ENCODE measurements at regions not wholly inside any gene's neighbourhood (a gene's known extent, or its start where the extent isn't known, plus 50 kb on each side); places are given as distances from the start of the nearest gene placed in this dataset.

DNA sequence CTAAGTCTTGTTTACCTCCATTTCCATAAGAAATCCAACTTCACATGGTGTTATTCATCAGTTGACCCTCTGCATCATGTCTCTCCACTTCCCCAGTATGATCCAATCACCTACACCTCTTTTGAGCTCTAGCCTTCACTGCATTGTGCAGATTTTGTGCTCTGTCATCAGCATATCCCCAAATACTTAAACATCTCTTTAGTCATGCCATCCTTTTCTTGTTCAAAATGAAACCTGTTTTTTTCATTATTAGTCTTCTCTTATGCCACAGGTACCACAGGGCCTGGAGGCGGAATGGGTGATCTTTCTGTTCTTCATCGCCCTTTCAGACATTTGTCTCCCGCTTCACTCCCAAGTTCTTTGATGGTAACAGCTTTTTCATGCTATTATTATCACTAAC, 382.7 kb upstream of the GALNTL6 start:
- TF ChIP-seq, protein P1, sequence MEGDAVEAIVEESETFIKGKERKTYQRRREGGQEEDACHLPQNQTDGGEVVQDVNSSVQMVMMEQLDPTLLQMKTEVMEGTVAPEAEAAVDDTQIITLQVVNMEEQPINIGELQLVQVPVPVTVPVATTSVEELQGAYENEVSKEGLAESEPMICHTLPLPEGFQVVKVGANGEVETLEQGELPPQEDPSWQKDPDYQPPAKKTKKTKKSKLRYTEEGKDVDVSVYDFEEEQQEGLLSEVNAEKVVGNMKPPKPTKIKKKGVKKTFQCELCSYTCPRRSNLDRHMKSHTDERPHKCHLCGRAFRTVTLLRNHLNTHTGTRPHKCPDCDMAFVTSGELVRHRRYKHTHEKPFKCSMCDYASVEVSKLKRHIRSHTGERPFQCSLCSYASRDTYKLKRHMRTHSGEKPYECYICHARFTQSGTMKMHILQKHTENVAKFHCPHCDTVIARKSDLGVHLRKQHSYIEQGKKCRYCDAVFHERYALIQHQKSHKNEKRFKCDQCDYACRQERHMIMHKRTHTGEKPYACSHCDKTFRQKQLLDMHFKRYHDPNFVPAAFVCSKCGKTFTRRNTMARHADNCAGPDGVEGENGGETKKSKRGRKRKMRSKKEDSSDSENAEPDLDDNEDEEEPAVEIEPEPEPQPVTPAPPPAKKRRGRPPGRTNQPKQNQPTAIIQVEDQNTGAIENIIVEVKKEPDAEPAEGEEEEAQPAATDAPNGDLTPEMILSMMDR (optimal IDR thresholded peaks at IDR 0.05 in 1 of 3, IDR thresholded peaks at IDR 0.05 in 1 of 3, conservative IDR thresholded peaks at IDR 0.05 in 1 of 3; ENCODE audit: extremely low read depth in 1 of 3, insufficient read depth in 2 of 3, low read length in 3 of 3): no peak
- no peak for TF ChIP-seq EZH2 (IDR thresholded peaks at IDR 0.05; ENCODE audit: low read length)
- Histone ChIP-seq H2AFZ (ENCODE audit: control insufficient read depth, low read length) (no peak overlapping the region), H3K9me3 (ENCODE audit: control insufficient read depth, low read depth, low read length) (no peaks in the 10 kb centered on the region), H4K20me1 (ENCODE audit: control insufficient read depth, extremely low read depth, insufficient read depth, low read length) (no peaks in the 10 kb centered on the region), H3K9me1 (ENCODE audit: control insufficient read depth, extremely low read depth, insufficient read depth, low read length) (no peaks in the 10 kb centered on the region), H3K4me3 (ENCODE audit: control insufficient read depth in 2 of 3, extremely low read depth in 1 of 3, insufficient read depth in 2 of 3, low read depth in 1 of 3, low read length in 3 of 3) (no peak overlapping the region), H3K4me2 (ENCODE audit: control insufficient read depth, extremely low read depth, insufficient read depth, low read depth, low read length) (no peak overlapping the region), H3K27me3 (ENCODE audit: control insufficient read depth, extremely low read depth, insufficient read depth, low read length) (no peaks in the 10 kb centered on the region), H3K4me1 (ENCODE audit: control insufficient read depth, extremely low read depth, insufficient read depth, low read length) (no peaks in the 10 kb centered on the region), H3K27ac (ENCODE audit: control insufficient read depth, insufficient read depth, low read length) (no peak overlapping the region), H3K9ac (ENCODE audit: control insufficient read depth, extremely low read depth, insufficient read depth, low read length) (no peak overlapping the region), H3K36me3 (ENCODE audit: control insufficient read depth in 2 of 2, extremely low read depth in 1 of 2, insufficient read depth in 2 of 2, low read length in 2 of 2) (no peaks in the 10 kb centered on the region), H3K79me2 (ENCODE audit: control insufficient read depth, insufficient read depth, low read length) (no peaks in the 10 kb centered on the region)
- DNase-seq (ENCODE audit: low read depth, low spot score): no peak
- dilution Hi-C loops (cut with MboI; ENCODE audit: extremely low pct_ligation_motif_present, low sequenced_read_pairs): no loop called here
- no peak for FAIRE-seq

DNA sequence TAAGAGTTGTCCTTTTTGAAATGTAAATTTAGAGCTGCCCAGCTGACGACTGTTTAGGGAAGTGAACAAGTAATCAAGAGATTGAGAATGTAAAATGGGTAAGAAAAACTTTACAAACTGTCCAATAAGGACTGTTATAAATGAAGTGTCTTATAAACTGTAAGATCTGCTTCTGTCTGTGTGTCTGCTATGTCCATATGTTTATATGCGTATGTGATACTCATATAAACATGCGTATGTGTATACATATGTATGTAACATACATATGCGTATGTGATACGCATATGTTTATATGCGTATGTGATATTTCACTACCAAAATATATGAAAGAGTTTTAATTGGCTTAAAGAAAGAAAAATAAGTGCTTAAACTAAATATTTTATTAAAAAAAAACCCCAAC, 416.0 kb upstream of the GALNTL6 start:
- Histone ChIP-seq H3K27me3 (ENCODE audit: control insufficient read depth, extremely low read depth, insufficient read depth, low read length) (no peaks in the 10 kb centered on the region), H3K4me2 (ENCODE audit: control insufficient read depth, extremely low read depth, insufficient read depth, low read depth, low read length) (no peak overlapping the region), H2AFZ (ENCODE audit: control insufficient read depth, low read length) (no peak overlapping the region), H4K20me1 (ENCODE audit: control insufficient read depth, extremely low read depth, insufficient read depth, low read length) (no peaks in the 10 kb centered on the region), H3K4me1 (ENCODE audit: control insufficient read depth, extremely low read depth, insufficient read depth, low read length) (no peaks in the 10 kb centered on the region), H3K4me3 (ENCODE audit: control insufficient read depth in 2 of 3, extremely low read depth in 1 of 3, insufficient read depth in 2 of 3, low read depth in 1 of 3, low read length in 3 of 3) (no peak overlapping the region), H3K79me2 (ENCODE audit: control insufficient read depth, insufficient read depth, low read length) (no peaks in the 10 kb centered on the region), H3K9ac (ENCODE audit: control insufficient read depth, extremely low read depth, insufficient read depth, low read length) (no peak overlapping the region), H3K9me3 (ENCODE audit: control insufficient read depth, low read depth, low read length) (no peaks in the 10 kb centered on the region), H3K36me3 (ENCODE audit: control insufficient read depth in 2 of 2, extremely low read depth in 1 of 2, insufficient read depth in 2 of 2, low read length in 2 of 2) (no peaks in the 10 kb centered on the region), H3K27ac (ENCODE audit: control insufficient read depth, insufficient read depth, low read length) (no peak overlapping the region), H3K9me1 (ENCODE audit: control insufficient read depth, extremely low read depth, insufficient read depth, low read length) (no peaks in the 10 kb centered on the region)
- TF ChIP-seq, protein P1 (optimal IDR thresholded peaks at IDR 0.05 in 1 of 3, IDR thresholded peaks at IDR 0.05 in 1 of 3, conservative IDR thresholded peaks at IDR 0.05 in 1 of 3; ENCODE audit: extremely low read depth in 1 of 3, insufficient read depth in 2 of 3, low read length in 3 of 3): no peak
- no peak for TF ChIP-seq EZH2 (IDR thresholded peaks at IDR 0.05; ENCODE audit: low read length)
- FAIRE-seq (no peak), DNase-seq (ENCODE audit: low read depth, low spot score) (no peak)
- dilution Hi-C loops (cut with MboI; ENCODE audit: extremely low pct_ligation_motif_present, low sequenced_read_pairs): no loop called here
